Mesendoderm (in vitro differentiated cells): ENCODE measurements at regions not wholly inside any gene's neighbourhood (a gene's known extent, or its start where the extent isn't known, plus 50 kb on each side); places are given as distances from the start of the nearest gene placed in this dataset.

Experiments
- DNase-seq: peaks from one replicate; pipeline ENCODE4 v3.0.0; 2013
- H2AK5ac ChIP-seq: 2 replicates; pipeline ENCODE4 v1.6.1; 2013; ENCODE audit warnings: low read length, inconsistent platforms
- H2BK120ac ChIP-seq: 2 replicates; pipeline ENCODE4 v1.6.1; 2013; ENCODE audit warnings: low read depth, mild to moderate bottlenecking, low read length, moderate library complexity, mixed read lengths
- H2BK15ac ChIP-seq: replicated peaks from 2 replicates; pipeline ENCODE4 v1.6.1; 2013; ENCODE audit warnings: low read depth, mild to moderate bottlenecking, moderate library complexity
- H2BK5ac ChIP-seq: 2 replicates; pipeline ENCODE4 v1.6.1; 2013; ENCODE audit warnings: low read length, inconsistent platforms
- H3K18ac ChIP-seq: 2 replicates; pipeline ENCODE4 v1.6.1; 2013; ENCODE audit warnings: mild to moderate bottlenecking, low read length, mixed read lengths
- H3K23ac ChIP-seq: one replicate; pipeline ENCODE4 v1.6.1; 2013; ENCODE audit warnings: low read length
- H3K27ac ChIP-seq: 2 replicates; pipeline ENCODE4 v1.5.1; 2013; ENCODE audit warnings: low read depth, mild to moderate bottlenecking, inconsistent platforms, low read length, moderate library complexity
- H3K27me3 ChIP-seq: 2 replicates; pipeline ENCODE4 v1.6.1; 2013; ENCODE audit warnings: low read length, control low read depth, mild to moderate bottlenecking, inconsistent platforms; ENCODE audit not compliant: insufficient read depth, poor library complexity
- H3K36me3 ChIP-seq: 2 replicates; pipeline ENCODE4 v1.6.1; 2013; ENCODE audit warnings: low read length, inconsistent platforms; ENCODE audit not compliant: control insufficient read depth, insufficient read depth
- H3K4ac ChIP-seq: one replicate; pipeline ENCODE4 v1.6.1; 2013; ENCODE audit warnings: low read depth, mild to moderate bottlenecking, low read length, moderate library complexity
- H3K4me1 ChIP-seq: 2 replicates; pipeline ENCODE4 v1.6.1; 2013; ENCODE audit warnings: low read depth, low read length, inconsistent platforms; ENCODE audit not compliant: control insufficient read depth
- H3K4me2 ChIP-seq: 2 replicates; pipeline ENCODE4 v1.6.1; 2013; ENCODE audit warnings: low read length
- H3K4me3 ChIP-seq: 2 replicates; pipeline ENCODE4 v1.5.1; 2013; ENCODE audit warnings: mild to moderate bottlenecking, low read length
- H3K56ac ChIP-seq: one replicate; pipeline ENCODE4 v1.6.1; 2013; ENCODE audit warnings: low read length
- H3K79me1 ChIP-seq: 2 replicates; pipeline ENCODE4 v1.6.1; 2013; ENCODE audit warnings: low read length, inconsistent platforms
- H3K79me2 ChIP-seq: 2 replicates; pipeline ENCODE4 v1.6.1; 2013; ENCODE audit warnings: mild to moderate bottlenecking, low read length; ENCODE audit not compliant: control insufficient read depth, insufficient read depth
- H3K9ac ChIP-seq: 2 replicates; pipeline ENCODE4 v1.6.1; 2013; ENCODE audit warnings: low read length, inconsistent platforms
- H4K5ac ChIP-seq: one replicate; pipeline ENCODE4 v1.6.1; 2013; ENCODE audit warnings: low read length
- H4K8ac ChIP-seq: one replicate; pipeline ENCODE4 v1.6.1; 2013; ENCODE audit warnings: low read depth, mild to moderate bottlenecking, control low read depth, low read length, moderate library complexity
- WGBS: extraction: QIAGEN DNeasy Blood & Tissue Kit; methylation state at CpG from one replicate; pipeline ENCODE4 v1.1.7; 2013; ENCODE audit warnings: low lambda C conversion rate, missing lambda C conversion rate; ENCODE audit not compliant: insufficient coverage; ENCODE audit errors: extremely low coverage; 5-methylcytosine and 5-hydroxymethylcytosine counted together

DNA sequence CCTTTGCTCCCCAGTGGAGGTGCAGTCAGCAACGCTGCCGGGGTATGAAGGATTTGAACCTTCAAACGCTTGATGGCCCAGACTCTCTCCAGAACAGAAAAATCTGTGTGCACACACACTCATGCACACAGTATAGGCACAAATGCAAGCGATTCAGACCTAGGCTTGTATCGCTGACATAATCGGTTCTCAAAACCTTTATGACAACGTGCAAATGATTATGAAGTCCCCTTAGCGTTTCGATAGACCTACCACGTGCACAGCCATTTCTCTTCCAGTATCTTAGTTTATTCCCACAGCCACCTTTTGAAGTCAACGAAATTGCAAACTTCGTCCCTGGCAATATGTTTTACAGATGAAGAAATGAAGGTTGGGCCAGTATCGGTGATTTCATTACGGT, 138.9 kb upstream of the MYCN start:
- no peak overlapping the region for H3K4me2 ChIP-seq
- H3K4me1 ChIP-seq, result peaks cover 2% of the 10 kb centered on the region
- no CpG with 5 or more reads among the region's 14 CpGs for WGBS
- H3K23ac ChIP-seq, result no peak overlapping the region
- DNase-seq, result no peak
- H3K79me1 ChIP-seq, result no peaks in the 10 kb centered on the region
- H3K79me2 ChIP-seq, result no peaks in the 10 kb centered on the region
- no peak overlapping the region for H2AK5ac ChIP-seq
- no peaks in the 10 kb centered on the region for H3K36me3 ChIP-seq
- H3K27ac ChIP-seq, result no peak overlapping the region
- no peak overlapping the region for H3K56ac ChIP-seq
- H2BK120ac ChIP-seq, result no peak overlapping the region
- H3K9ac ChIP-seq, result no peak overlapping the region
- no peak overlapping the region for H4K8ac ChIP-seq
- H3K27me3 ChIP-seq, result no peaks in the 10 kb centered on the region
- H3K18ac ChIP-seq, result no peak overlapping the region
- no peak overlapping the region for H4K5ac ChIP-seq
- no peak overlapping the region for H2BK15ac ChIP-seq
- H3K4me3 ChIP-seq, result no peak overlapping the region
- no peak overlapping the region for H2BK5ac ChIP-seq
- H3K4ac ChIP-seq, result no peak overlapping the region

DNA sequence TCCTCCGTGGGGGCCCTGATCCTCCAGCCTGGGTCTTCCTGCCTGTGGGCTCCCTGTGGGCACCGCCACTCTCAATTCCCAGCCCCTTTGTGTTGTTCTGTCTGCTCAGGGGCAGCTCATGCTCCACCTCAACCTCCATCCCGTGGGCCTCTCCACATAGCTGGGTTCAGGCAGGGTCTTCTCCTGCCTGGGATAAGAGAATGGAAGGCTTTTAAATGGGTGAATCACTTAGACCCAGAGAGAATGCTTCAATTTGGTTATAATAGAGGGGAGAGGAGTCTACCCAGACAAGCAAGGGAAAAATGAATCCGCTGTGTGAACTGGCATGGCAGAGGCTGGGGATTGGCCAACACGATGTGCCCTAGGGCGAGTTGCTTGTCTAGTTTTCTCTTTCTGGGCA, 138.4 kb upstream of the MYCN start:
- H3K9ac ChIP-seq, result no peak overlapping the region
- no peak overlapping the region for H4K5ac ChIP-seq
- H3K79me2 ChIP-seq, result no peaks in the 10 kb centered on the region
- DNase-seq, result no peak
- no peaks in the 10 kb centered on the region for H3K27me3 ChIP-seq
- no peak overlapping the region for H3K23ac ChIP-seq
- no peak overlapping the region for H2BK15ac ChIP-seq
- WGBS, result no CpG with 5 or more reads among the region's 6 CpGs
- peaks cover 2% of the 10 kb centered on the region for H3K4me1 ChIP-seq
- H2BK120ac ChIP-seq, result no peak overlapping the region
- H3K27ac ChIP-seq, result no peak overlapping the region
- H3K18ac ChIP-seq, result no peak overlapping the region
- no peaks in the 10 kb centered on the region for H3K36me3 ChIP-seq
- H2AK5ac ChIP-seq, result no peak overlapping the region
- H3K56ac ChIP-seq, result no peak overlapping the region
- no peak overlapping the region for H4K8ac ChIP-seq
- H3K4me3 ChIP-seq, result no peak overlapping the region
- H2BK5ac ChIP-seq, result no peak overlapping the region
- H3K79me1 ChIP-seq, result no peaks in the 10 kb centered on the region
- H3K4ac ChIP-seq, result no peak overlapping the region
- no peak overlapping the region for H3K4me2 ChIP-seq

DNA sequence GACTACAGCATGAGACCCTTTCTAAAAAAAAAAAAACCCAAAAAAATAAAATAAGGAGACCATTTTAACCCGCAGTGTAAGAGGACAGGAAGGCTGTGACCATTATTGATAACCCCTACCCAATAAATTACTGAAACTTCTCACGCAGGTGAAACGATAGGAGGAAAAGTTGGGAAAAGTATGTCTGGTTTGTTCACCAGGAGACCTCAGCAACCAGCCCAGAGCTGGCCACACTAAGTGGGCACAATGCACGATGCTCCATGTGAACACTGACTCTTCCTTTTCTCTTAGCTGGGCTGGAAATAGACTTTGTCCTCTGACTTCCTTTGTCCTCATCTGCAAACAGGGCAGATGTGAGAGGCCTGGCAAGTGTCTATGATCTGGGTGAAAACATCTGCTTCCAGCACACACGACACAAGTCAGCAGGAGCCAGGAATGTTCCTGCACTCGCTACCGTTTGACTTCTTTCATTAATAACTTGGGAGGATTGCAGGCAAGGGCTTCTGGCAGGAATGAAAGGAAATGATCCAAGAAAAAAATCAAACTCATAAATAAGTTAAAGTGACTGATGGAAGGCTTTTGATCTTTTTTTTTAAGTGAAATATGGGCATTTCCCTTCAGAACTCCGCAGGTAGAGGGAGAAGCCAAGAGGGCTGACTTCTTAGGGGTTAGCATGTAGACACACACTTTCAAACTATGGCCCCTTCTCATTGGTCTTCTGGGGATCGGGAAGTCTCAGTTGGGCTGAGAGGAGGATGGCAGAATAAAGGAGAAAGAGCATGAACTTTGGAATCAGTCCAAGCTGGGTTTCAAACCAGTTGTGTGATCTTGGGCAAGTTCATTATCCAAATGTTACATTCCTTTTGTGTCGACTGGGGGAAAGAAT, 137.4 kb upstream of the MYCN start:
- no peaks in the 10 kb centered on the region for H3K27me3 ChIP-seq
- no peak overlapping the region for H2AK5ac ChIP-seq
- no peak for DNase-seq
- no peak overlapping the region for H2BK5ac ChIP-seq
- H3K18ac ChIP-seq, result no peak overlapping the region
- no peak overlapping the region for H3K4ac ChIP-seq
- no peak overlapping the region for H3K9ac ChIP-seq
- H2BK15ac ChIP-seq, result no peak overlapping the region
- no peak overlapping the region for H2BK120ac ChIP-seq
- no peaks in the 10 kb centered on the region for H3K79me2 ChIP-seq
- no peaks in the 10 kb centered on the region for H3K36me3 ChIP-seq
- no peak overlapping the region for H3K4me3 ChIP-seq
- no peaks in the 10 kb centered on the region for H3K79me1 ChIP-seq
- peaks cover 2% of the 10 kb centered on the region for H3K4me1 ChIP-seq
- H3K27ac ChIP-seq, result no peak overlapping the region
- H4K8ac ChIP-seq, result no peak overlapping the region
- no peak overlapping the region for H3K56ac ChIP-seq
- no peak overlapping the region for H4K5ac ChIP-seq
- WGBS, result no CpG with 5 or more reads among the region's 10 CpGs
- no peak overlapping the region for H3K23ac ChIP-seq
- no peak overlapping the region for H3K4me2 ChIP-seq

DNA sequence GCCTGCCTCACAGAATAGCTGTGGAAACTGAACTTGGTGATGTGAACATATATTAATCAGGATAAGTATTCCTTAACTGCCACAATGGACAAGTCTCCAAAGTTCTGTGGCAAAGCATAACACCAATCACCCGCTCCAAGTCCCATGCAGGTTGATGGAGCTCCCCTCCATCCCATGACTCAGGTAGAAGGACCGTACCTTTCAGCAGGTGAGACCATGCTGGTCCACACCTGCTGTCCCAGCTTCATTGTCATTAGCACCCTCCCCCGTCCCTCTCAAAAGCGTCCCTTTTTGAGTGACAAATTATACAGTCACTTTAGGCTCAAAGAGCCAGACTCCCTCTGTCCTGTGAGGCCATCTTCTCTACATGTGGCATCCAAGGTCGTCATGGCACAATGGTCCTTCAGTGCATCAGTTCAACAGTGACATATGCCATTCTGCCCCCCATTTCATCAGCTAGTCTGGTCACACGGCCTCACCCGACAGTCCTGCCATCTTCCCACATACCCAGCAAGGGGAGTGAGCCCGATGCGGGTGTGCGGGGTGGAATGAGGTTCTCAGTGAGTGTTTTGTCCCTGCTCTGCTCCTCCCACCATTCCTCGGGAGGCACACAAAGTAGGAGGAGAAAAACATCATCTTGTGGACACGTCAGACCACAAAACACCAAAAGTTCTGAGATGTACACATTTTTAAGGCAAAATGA, 136.7 kb upstream of the MYCN start:
- no peak overlapping the region for H3K4me2 ChIP-seq
- WGBS, result no CpG with 5 or more reads among the region's 12 CpGs
- H3K79me2 ChIP-seq, result no peaks in the 10 kb centered on the region
- no peak overlapping the region for H3K4ac ChIP-seq
- H4K5ac ChIP-seq, result no peak overlapping the region
- H2BK15ac ChIP-seq, result no peak overlapping the region
- DNase-seq, result no peak
- no peak overlapping the region for H2BK5ac ChIP-seq
- H3K4me3 ChIP-seq, result no peak overlapping the region
- no peak overlapping the region for H3K56ac ChIP-seq
- no peaks in the 10 kb centered on the region for H3K36me3 ChIP-seq
- no peak overlapping the region for H2AK5ac ChIP-seq
- no peak overlapping the region for H4K8ac ChIP-seq
- H3K79me1 ChIP-seq, result no peaks in the 10 kb centered on the region
- H3K4me1 ChIP-seq, result peaks cover 2% of the 10 kb centered on the region
- H3K9ac ChIP-seq, result no peak overlapping the region
- H3K23ac ChIP-seq, result no peak overlapping the region
- no peak overlapping the region for H2BK120ac ChIP-seq
- no peak overlapping the region for H3K27ac ChIP-seq
- H3K18ac ChIP-seq, result no peak overlapping the region
- no peaks in the 10 kb centered on the region for H3K27me3 ChIP-seq

DNA sequence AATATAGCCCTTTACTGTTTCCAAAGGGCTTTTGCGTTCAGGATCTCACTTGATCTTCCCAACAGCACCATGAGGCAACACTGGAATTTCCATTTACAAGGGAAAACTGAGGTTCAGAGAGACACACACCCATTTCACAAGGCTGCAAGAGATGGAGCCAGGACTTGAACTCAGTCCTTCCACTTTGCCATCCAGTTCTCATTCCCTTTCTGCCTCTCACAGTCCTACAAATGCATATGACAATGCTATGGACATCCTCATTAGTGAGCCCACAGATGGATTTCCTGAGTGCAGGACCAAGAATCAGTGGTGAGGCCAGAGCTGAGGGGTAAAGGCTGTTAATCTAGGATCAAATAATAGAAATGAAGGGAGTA, 136.1 kb upstream of the MYCN start:
- no CpG with 5 or more reads among the region's 1 CpG for WGBS
- no peak overlapping the region for H3K27ac ChIP-seq
- no peak for DNase-seq

More for the DNA sequence above, 136.1 kb upstream of the MYCN start:
- no peak overlapping the region for H3K18ac ChIP-seq
- H3K27me3 ChIP-seq, result no peaks in the 10 kb centered on the region
- no peak overlapping the region for H2BK15ac ChIP-seq
- H3K4me2 ChIP-seq, result no peak overlapping the region
- no peak overlapping the region for H2BK5ac ChIP-seq
- no peak overlapping the region for H3K4ac ChIP-seq
- no peak overlapping the region for H3K56ac ChIP-seq
- no peaks in the 10 kb centered on the region for H3K79me1 ChIP-seq
- peaks cover 2% of the 10 kb centered on the region for H3K4me1 ChIP-seq
- no peak overlapping the region for H2BK120ac ChIP-seq
- H3K79me2 ChIP-seq, result no peaks in the 10 kb centered on the region
- H3K4me3 ChIP-seq, result no peak overlapping the region
- no peak overlapping the region for H4K8ac ChIP-seq
- no peak overlapping the region for H2AK5ac ChIP-seq
- H3K9ac ChIP-seq, result no peak overlapping the region
- no peak overlapping the region for H3K23ac ChIP-seq
- H3K36me3 ChIP-seq, result no peaks in the 10 kb centered on the region
- H4K5ac ChIP-seq, result no peak overlapping the region
